Skeletal muscle cell (primary cell): ENCODE measurements at regions not wholly inside any gene's neighbourhood (a gene's known extent, or its start where the extent isn't known, plus 50 kb on each side); places are given as distances from the start of the nearest gene placed in this dataset.

Experiments used
- DNase-seq: peaks from one replicate; pipeline ENCODE4 v3.0.0-alpha.2; 2010; ENCODE audit warnings: low read depth
- H3K4me3 ChIP-seq: 2 replicates; pipeline ENCODE4 v1.5.1; 2011; ENCODE audit warnings: low read depth, mild to moderate bottlenecking, control low read depth, low read length, moderate library complexity

DNA sequence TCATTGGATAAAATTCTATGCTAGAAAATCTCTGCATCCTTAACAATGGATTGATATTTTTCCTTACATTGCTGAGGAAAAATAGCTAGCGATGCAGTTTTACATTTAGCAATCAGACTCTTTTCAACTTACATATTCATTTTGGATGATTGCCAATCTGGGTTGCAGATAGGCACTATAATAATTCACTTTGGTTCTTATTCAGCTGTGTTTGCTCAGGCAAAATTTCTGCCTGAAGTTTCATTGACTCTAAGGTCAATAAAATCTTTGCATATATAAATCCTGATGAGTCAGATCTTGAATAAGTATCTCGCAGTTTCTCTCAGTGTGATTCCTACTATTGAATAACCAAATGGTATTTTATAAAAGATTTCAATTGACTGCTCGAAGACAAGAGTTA lies 1105.8 kb downstream of the CDH18 start:
- H3K4me3 ChIP-seq = no peak overlapping the region

DNA sequence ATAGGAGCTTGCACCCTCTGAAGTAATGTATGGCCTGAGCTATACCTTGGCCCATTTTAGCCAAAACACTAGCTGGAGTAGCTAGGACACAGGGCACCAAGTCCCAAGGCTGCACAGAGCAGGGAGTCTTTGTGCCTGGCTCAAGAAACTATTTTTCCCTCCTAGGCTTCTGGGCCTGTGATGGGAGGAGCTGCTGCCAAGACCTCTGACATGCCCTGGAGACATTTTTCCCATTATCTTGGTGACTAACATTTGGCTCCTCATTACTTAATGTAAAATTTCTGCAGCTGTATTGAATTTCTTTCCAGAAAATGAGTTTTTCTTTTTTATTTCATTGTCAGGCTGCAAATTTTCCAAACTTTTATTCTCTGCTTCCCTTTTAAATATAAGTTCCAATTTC lies 1099.2 kb downstream of the CDH18 start:
- DNase-seq = no peak
- no peak overlapping the region for H3K4me3 ChIP-seq

More for the DNA sequence above, 1105.8 kb downstream of the CDH18 start:
- no peak for DNase-seq

DNA sequence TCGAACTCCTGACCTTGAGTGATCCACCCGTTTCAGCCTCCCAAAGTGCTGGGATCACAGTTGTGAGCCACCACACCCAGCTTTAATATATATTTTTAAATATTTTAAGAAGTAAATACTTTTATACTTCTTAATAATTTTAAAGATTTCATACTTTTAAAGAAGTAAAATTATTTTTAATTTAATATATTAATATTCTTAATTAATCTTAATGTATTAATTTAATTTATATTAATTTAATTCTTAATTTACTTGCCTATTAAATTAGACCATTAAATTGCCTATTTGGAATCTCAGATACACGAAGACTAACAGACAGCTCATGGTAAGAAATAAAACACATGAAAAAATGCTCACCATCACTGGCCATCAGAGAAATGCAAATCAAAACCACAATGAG lies 1087.4 kb downstream of the CDH18 start:
- H3K4me3 ChIP-seq = no peak overlapping the region
- no peak for DNase-seq

DNA sequence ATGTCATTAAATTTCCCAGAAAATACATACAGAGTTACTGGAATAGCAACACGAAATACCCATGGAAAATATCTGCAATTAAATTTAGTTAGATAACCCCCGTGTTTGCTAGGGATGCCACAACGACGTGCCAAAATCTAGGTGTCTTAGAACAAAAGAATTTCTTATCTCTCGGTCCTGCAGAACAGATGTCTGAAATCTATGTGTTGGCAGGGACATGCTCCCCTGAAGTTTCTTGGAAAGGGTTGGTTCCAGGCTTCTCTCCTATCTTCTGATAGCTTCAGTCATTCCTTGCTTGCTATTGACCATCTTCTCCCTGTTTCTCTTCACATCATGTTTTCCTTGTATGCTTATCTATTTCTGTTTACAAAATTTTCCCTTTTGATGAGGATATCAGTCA lies 1067.0 kb downstream of the CDH18 start:
- DNase-seq = no peak
- H3K4me3 ChIP-seq = no peak overlapping the region

DNA sequence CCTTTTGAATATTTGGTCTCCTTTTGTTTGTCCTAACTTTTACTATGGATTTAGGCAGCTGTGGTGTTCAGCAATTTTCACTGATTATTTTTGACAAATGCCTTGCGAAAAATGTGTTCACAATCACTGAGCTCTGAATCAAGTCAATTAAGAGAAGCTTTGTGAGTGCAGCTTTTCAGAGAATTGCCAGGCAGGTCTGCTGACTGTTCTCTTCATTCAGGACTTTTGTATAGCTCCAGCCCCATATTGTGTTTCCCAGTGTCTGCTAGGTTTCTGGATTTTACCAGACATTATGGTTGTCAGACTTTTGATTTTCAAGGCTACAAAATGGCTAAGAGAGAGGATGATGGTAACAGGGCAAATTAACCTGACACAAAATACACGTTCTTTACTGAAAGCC lies 1055.9 kb downstream of the CDH18 start:
- DNase-seq = no peak
- no peak overlapping the region for H3K4me3 ChIP-seq

DNA sequence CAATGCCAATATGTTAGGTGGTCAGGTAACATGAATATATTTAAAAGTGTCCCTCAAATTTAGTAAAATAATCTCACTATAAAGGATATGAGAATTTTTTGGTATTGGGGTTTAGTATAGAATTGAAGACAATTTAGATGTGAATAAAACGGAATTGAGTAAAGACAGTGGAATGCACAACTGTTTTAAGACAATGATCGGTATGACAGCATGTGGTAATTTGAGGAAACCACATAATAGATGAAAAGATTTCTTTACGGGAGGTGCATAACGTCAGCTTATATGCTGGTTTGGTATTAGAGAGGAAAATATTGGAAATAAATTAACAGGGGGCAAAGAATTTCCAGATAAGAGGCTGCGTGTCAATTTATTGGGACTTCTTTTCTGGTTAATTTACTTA lies 1043.2 kb downstream of the CDH18 start:
- H3K4me3 ChIP-seq = no peak overlapping the region
- no peak for DNase-seq

DNA sequence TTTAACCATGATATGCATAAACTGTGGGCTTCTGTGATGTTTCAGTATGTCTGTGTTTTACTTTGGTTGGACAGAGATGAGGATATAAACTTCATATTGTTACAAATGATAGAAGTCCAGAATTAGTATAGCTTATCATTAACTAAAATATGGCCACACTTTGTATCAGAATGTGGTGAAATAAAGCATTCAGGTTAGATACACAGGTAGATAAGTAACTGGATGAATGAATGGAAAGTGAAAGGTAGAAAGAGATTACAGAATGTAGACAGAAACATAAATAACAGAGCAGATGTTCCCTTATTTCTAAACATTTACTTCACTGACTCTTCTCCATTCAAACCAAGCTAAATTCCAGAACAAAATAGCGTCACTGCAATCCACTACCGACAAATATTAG lies 1033.8 kb downstream of the CDH18 start:
- no peak for DNase-seq
- H3K4me3 ChIP-seq = no peak overlapping the region

DNA sequence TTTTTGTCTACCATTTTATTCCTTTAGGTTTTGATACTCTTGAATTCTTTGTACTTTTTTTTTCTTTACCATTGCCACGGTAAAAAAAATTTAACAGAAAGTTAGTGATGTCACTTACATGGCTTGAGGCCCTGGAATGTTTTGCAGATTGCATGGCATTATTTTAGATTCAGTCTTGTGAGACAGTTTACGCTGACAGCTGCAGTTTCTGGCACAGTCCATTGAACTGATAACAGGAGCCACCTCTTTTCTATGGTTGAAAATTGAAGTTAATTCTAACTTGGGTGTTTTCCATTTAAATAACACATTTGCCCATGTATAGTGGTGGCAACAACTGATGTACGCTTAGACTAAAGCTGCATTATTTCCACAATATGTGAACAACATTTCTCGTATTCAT lies 1028.5 kb downstream of the CDH18 start:
- no peak for DNase-seq

DNA sequence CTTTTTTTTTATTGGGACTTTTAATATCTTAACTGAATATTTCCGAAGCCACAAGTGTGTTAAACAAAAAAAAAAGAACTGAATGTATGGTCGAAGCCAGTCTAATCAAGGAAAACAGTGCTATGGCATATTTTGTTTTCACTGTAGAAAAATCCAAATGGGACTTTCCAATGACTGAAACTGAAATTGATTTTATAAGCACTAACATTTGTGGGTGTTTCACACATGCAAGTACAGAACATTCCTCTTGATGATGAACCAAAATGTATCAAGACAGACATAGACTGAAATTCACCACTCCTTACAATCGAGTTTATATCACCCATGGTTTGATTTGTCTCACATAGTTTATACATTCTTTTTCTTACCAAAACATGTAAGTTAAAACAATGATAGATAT lies 1026.8 kb downstream of the CDH18 start:
- no peak for DNase-seq
- H3K4me3 ChIP-seq = no peak overlapping the region

More for the DNA sequence above, 1028.5 kb downstream of the CDH18 start:
- H3K4me3 ChIP-seq = no peak overlapping the region

DNA sequence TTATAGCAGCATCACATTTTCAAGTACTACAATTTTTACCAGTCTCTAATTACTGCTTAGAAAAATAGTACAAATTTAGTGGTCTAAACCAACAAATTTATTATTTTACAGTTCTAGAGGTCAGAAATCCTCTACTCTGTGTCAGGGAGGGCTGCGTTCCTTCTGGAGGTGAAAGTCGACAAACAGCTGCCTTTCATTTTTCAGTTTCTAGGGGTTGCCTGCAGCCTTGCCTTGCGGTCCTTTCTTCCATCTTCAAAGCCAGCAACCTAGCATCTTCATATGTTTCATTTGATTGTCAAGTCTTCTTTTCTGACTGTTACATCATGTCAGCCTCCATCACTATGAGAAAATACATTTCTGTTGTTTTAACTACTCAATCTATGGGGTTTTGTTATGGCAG lies 1022.1 kb downstream of the CDH18 start:
- H3K4me3 ChIP-seq = no peak overlapping the region
- DNase-seq = no peak

DNA sequence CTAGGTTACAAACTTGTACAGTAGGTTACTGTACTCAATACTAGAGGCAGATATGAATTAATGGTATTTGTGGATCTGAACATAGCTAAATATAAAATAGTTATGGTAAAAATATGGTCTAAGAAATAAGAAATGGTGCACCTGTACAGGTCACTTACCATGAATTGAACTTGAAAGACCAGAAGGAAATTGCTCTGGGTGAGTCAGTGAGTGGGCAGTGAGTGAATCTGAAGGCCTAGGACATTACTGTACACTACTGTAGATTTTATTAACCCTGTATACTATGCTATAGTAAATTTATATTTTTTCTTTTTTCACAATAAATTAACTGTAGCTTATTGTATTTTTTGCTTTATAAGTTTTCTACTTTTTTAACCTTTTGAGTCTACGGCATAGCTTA lies 1020.4 kb downstream of the CDH18 start:
- no peak for DNase-seq
- H3K4me3 ChIP-seq = no peak overlapping the region

DNA sequence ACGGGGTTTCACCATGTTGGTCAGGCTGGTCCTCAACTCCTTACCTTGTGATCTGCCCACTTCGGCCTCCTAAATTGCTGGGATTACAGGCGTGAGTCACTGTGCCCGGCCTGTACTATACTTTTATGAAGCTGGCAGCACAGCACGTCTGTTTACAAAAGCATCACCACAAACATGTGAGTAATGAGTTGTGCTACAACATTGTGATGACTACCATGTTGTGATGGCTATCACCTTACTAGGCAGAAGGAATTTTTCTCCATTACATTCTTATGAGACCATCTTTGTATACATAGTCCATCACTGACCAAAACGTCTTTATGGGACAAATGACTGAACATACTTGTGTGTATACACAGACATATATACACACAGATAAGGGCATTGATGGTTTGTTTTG lies 1019.0 kb downstream of the CDH18 start:
- DNase-seq = no peak
- no peak overlapping the region for H3K4me3 ChIP-seq

DNA sequence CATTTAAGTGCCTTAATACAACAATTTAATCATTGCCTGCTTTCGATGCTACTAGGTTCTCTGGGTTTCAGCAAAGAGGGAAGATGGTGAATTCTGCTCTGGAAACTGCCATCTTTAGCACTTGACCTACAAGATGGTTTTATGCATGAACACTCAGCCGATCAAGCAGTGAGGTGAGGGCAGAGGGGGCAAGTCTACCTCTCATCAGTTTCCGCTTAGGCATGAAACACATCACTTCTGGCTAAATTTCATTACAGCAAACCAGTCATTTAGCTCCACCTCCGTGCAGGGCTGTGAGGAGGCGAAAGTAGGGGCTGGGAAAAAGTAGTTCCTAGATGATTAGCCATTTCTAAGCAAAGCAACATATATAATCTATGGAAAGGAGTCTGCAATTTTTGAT lies 1018.0 kb downstream of the CDH18 start:
- DNase-seq = no peak
- no peak overlapping the region for H3K4me3 ChIP-seq

DNA sequence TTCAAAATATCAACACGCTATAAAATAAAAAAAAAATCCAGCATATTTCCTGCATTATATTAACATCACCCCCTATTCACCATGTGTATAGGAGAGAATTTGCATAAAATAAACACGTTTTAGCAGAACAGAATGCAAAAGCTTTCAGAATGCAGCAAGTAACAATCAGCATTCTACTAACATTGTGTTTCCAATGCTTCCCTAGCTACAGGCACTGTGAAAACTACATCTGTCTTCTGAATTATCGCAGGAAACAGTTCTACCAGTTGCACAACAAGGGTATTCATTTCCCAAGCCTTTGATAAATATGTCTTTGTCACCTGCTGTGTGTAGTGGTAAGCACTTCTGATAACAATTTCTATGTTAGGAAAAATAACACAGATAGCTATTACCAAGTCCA lies 1015.8 kb downstream of the CDH18 start:
- H3K4me3 ChIP-seq = no peak overlapping the region
- DNase-seq = no peak

DNA sequence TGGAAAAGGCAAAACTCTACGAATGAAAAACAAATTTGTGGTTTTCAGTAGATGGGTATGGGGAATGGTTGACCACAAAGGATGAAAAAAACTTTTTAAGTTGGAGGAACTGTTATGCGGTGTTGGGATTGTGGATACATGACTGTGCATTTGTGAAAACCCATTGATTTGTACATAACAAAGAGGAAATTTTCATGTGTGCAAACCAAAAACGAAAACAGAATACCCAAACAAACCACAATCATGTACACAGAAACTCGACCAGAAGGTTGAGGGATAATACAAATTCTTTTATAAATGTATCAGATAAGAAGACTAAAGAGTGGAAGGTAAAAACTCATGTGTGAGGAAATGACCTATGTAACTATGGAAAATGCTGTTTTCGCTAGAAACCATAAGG lies 1012.4 kb downstream of the CDH18 start:
- DNase-seq = no peak
- H3K4me3 ChIP-seq = no peak overlapping the region

DNA sequence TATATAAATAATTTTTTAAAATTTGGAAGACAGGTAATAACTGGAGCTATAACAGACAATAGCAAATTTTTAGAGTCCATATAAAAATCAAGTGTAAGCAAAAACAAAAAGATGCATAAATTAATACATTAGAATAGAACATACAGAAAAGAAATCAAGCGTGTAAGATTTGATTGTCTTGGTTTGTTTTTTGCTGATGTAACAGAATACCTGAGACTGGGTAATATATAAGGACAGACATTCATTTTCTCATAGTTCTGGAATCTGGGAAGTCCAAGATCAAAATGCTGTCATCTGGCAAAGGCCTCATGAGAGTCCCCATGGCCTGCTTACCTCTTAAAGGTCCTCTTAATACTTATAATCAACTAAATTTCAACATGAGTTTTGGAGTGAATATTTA lies 1010.1 kb downstream of the CDH18 start:
- H3K4me3 ChIP-seq = no peak overlapping the region
- DNase-seq = no peak

DNA sequence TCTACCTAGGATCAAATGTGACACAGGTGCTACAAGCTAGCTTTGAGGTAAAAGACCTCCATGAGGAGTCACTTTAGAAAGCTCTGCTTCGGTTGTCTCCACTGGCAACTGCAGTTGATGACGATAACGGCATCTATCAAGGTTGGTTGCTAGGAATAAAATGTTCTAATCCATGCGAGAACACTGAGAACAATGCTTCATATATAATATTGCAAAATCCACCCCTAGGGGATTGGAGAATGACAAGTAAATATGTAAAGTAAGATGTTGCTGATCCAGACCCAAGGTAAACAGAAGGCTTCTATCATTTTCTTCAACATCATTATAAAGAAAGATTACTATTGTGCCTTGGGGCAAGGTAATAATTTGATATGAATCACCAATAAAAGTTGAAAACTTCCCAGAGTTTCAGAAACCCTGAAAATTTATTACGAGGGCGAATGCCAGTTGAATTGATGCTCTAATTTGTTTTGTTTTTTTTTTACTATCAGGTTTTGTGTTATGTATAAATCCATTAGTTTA lies 1003.4 kb downstream of the CDH18 start:
- no peak for DNase-seq
- no peak overlapping the region for H3K4me3 ChIP-seq

DNA sequence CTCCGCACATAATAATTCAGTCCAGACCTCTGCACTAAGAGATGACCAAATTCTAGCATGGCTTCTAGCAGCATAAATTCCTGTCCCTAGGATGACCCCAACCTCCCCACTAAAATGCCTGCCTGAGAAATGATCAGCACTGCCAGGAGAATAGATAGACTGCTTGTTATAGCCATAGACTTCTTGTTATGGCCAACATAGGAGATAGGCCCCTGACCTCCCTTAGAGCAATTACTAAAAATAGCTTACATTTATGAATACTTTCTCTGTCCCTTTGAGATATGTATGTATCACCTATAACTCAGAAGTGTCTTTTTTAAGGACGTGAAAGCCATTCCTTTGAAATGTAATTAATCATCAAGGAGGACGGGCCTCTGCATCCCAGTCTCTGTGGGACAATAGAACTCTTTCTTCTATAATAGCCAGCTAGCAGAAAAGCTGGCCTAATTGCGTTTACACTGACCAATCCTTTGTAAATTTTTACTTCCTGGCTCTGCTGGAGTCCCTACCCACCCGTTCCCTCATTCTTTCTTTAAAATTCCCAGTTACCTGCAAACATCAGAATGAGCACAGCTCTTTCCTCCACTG lies 1002.7 kb downstream of the CDH18 start:
- no peak overlapping the region for H3K4me3 ChIP-seq
- no peak for DNase-seq

DNA sequence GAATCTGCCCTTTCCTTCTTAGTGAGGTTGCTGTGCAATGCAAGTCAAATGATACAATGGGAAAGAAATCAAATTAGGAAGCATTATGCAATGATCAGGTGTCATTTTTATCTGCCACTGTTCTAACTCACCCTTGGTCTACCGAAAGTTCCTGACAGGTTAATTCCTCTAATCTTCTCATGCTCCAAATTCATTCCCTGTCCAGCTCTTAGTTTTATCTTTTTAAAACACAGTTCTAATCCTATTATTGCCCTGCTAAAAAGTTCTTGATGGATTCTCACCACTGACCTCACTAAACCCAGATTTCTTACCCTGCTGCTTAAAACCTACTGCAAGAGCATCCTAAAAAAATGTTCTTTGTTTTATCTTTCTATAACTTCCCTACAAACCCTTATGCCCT lies 1000.9 kb downstream of the CDH18 start:
- no peak overlapping the region for H3K4me3 ChIP-seq
- DNase-seq = no peak

DNA sequence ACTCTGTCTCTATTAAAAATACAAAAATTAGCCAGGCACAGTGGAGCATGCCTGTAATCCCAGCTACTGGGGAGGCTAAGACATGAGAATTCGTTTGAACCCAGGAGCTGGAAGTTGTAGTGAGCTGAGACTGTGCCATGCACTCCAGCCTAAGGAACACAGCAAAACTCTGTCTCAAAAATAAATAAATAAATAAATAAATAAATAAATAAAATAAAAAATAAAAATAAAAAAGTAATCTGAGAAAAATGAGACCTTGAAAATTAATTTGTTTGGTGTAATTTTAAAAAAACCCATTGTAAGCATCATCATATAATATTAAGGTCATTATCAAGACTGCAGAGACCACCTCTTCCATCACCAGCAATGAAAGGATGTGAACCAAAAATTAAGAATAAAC lies 997.1 kb downstream of the CDH18 start:
- H3K4me3 ChIP-seq = no peak overlapping the region
- DNase-seq = no peak

DNA sequence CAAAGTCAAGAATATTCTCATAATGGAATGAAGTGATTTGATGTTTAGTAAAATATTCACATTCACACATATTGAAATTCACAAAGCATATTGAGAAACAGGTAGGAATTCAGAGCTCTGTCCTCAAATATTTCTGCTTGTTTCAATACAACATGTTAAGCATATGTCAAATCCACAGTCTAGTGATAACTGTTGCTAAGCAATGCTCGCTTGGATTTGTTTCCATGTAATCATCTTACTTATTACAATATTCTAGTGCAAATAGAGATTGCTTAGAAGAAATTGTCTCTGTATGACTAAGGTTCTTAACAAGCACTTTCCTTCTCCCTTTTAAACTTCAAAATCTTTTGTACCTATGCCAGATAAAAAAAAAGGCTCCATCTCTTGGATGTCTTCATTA lies 995.7 kb downstream of the CDH18 start:
- DNase-seq = no peak
- H3K4me3 ChIP-seq = no peak overlapping the region

DNA sequence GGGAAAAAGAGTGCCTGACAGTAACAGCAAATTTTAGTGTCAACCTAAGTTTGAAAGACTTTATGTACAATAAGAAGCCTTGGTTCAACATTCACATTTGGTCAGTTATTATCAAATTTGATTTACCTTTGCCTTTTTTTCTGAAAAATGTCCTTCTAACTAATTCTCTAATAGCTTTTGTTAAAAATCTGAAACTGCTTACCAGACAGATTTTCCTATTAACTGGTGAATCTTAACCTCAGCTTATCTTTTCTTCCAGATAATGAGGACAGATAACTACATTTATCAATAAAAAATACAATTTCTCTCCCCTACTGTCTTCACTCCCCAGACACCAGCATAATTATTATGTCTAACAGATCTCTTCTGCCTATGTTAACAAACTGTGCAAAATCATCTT lies 988.5 kb downstream of the CDH18 start:
- DNase-seq = no peak
- H3K4me3 ChIP-seq = no peak overlapping the region
